Stomach (tissue), 4 donors: ENCODE measurements at regions not wholly inside any gene's neighbourhood (a gene's known extent, or its start where the extent isn't known, plus 50 kb on each side); places are given as distances from the start of the nearest gene placed in this dataset.
"Not testable (repeated sequence)": the region's sequence is repeated elsewhere in the genome, so short reads cannot be mapped to it uniquely, and the experiment has no call there.

Experiments
- POLR2A ChIP-seq, 4 donors: fragments of 450-650 bp; IDR thresholded peaks; one replicate each; pipeline ENCODE4 v1.6.1; 2016; ENCODE audit warnings: antibody characterized with exemption in 4 of 4, control low read depth in 2 of 4, mild to moderate bottlenecking in 1 of 4, moderate library complexity in 1 of 4
- POLR2AphosphoS5 ChIP-seq, 3 donors: sonication (generic); formaldehyde crosslinking; IDR thresholded peaks; one replicate each; pipeline ENCODE4 v1.6.1; 2016; ENCODE audit warnings: antibody characterized with exemption in 3 of 3
- TF ChIP-seq, protein P1 (sequence below), 7 experiments: fragments of 450-650 bp in 4 of 7; fragments of 200-600 bp in 3 of 7; sonication (generic) in 3 of 7; IDR thresholded peaks; one replicate each; pipeline ENCODE4 v1.5.1; 2016 to 2019; ENCODE audit warnings: antibody characterized with exemption in 7 of 7, control low read depth in 2 of 7, mild to moderate bottlenecking in 1 of 7

DNA sequence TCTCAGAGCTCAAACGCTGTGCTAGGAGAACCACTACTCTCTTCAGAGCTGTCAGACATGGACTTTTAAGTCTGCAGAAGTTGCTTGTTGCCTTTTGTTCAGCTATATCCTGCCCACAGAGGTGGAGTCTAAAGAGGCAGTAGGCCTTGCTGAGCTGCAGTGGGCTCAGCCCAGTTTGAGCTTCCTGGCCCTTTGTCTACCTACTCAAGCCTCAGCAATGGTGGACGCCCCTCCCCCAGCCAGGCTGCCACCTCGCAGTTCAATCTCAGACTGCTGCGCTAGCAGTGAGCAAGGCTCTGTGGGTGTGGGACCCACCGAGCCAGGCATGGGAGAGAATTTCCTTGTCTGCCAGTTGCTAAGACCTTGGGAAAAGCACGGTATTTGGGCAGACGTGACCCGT is 426.2 kb downstream of the PIK3C3 start:
- TF ChIP-seq POLR2A, POLR2AphosphoS5 (IDR thresholded peaks at IDR 0.05): not testable (repeated sequence)
- TF ChIP-seq, protein P1, sequence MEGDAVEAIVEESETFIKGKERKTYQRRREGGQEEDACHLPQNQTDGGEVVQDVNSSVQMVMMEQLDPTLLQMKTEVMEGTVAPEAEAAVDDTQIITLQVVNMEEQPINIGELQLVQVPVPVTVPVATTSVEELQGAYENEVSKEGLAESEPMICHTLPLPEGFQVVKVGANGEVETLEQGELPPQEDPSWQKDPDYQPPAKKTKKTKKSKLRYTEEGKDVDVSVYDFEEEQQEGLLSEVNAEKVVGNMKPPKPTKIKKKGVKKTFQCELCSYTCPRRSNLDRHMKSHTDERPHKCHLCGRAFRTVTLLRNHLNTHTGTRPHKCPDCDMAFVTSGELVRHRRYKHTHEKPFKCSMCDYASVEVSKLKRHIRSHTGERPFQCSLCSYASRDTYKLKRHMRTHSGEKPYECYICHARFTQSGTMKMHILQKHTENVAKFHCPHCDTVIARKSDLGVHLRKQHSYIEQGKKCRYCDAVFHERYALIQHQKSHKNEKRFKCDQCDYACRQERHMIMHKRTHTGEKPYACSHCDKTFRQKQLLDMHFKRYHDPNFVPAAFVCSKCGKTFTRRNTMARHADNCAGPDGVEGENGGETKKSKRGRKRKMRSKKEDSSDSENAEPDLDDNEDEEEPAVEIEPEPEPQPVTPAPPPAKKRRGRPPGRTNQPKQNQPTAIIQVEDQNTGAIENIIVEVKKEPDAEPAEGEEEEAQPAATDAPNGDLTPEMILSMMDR (IDR thresholded peaks at IDR 0.05): not testable (repeated sequence)
